SU-DHL-6 (cell line): ENCODE measurements at regions not wholly inside any gene's neighbourhood (a gene's known extent, or its start where the extent isn't known, plus 50 kb on each side); places are given as distances from the start of the nearest gene placed in this dataset.

Source experiments
- H2AFZ ChIP-seq: fragments of 200-600 bp; sonication (generic); 2 replicates; pipeline ENCODE4 v1.6.1; 2014; ENCODE audit warnings: low read depth, mild to moderate bottlenecking, moderate library complexity, mixed read lengths, antibody characterized with exemption, low read length; ENCODE audit not compliant: severe bottlenecking
- H3F3A ChIP-seq: fragments of 200-600 bp; shearing (Covaris generic); 2 replicates; pipeline ENCODE4 v1.6.0; 2016; ENCODE audit warnings: antibody characterized with exemption, mild to moderate bottlenecking; ENCODE audit not compliant: insufficient read depth
- H3K27ac ChIP-seq: fragments of 200-600 bp; sonication (generic); 2 replicates; pipeline ENCODE4 v1.5.1; 2016; ENCODE audit warnings: low read depth, mild to moderate bottlenecking, low read length, moderate library complexity, mixed read lengths
- H3K27me3 ChIP-seq: fragments of 200-600 bp; sonication (generic), shearing (Covaris generic); 2 replicates; pipeline ENCODE4 v1.6.0; 2014; ENCODE audit warnings: mild to moderate bottlenecking, low read length
- H3K36me3 ChIP-seq: fragments of 200-600 bp; sonication (generic); 2 replicates; pipeline ENCODE4 v1.6.1; 2014; ENCODE audit warnings: mild to moderate bottlenecking, low read length, mixed read lengths
- H3K4me2 ChIP-seq: fragments of 300-600, 200-600 bp; shearing (Covaris generic), sonication (generic); 2 replicates; pipeline ENCODE4 v1.6.0; 2014; ENCODE audit warnings: low read length, low read depth, mild to moderate bottlenecking; ENCODE audit not compliant: poor library complexity, severe bottlenecking
- H3K4me3 ChIP-seq: fragments of 200-600 bp; sonication (generic); 2 replicates; pipeline ENCODE4 v1.5.1; 2014; ENCODE audit warnings: antibody characterized with exemption, low read length, mild to moderate bottlenecking, mixed read lengths; ENCODE audit not compliant: insufficient read depth, poor library complexity, severe bottlenecking
- H3K79me2 ChIP-seq: fragments of 200-600 bp; sonication (generic); 2 replicates; pipeline ENCODE4 v1.6.1; 2014; ENCODE audit warnings: mild to moderate bottlenecking, low read length, moderate library complexity; ENCODE audit not compliant: insufficient read depth
- H3K9ac ChIP-seq: fragments of 200-600 bp; sonication (generic); 2 replicates; pipeline ENCODE4 v1.7.0; 2014; ENCODE audit warnings: mild to moderate bottlenecking, low read length
- H3K9me2 ChIP-seq: fragments of 200-600 bp; sonication (generic); replicated peaks from 2 replicates; pipeline ENCODE4 v1.6.1; 2014; ENCODE audit warnings: low read length; ENCODE audit not compliant: insufficient read depth
- H3K9me3 ChIP-seq: fragments of 200-600 bp; sonication (generic); 2 replicates; pipeline ENCODE4 v1.6.1; 2014; ENCODE audit warnings: low read length, mixed read lengths; ENCODE audit not compliant: insufficient read depth
- H4K20me1 ChIP-seq: fragments of 200-600 bp; sonication (generic); 2 replicates; pipeline ENCODE4 v1.6.1; 2014; ENCODE audit warnings: low read depth, mild to moderate bottlenecking, antibody characterized with exemption, low read length, moderate library complexity, mixed read lengths
- EZH2phosphoT487 ChIP-seq: fragments of 200-600 bp; sonication (generic), shearing (Covaris generic); conservative IDR thresholded peaks from 2 replicates; pipeline ENCODE4 v1.6.1; 2018; ENCODE audit warnings: mild to moderate bottlenecking, antibody characterized with exemption, low read length, moderate library complexity, mixed read lengths
- TF ChIP-seq, protein P1 (sequence below): fragments of 200-600 bp; sonication (generic); IDR thresholded peaks from one replicate; pipeline ENCODE4 v1.5.1; 2017; ENCODE audit warnings: antibody characterized with exemption, mild to moderate bottlenecking, low read length, moderate library complexity; ENCODE audit not compliant: insufficient read depth, poor library complexity, severe bottlenecking

DNA sequence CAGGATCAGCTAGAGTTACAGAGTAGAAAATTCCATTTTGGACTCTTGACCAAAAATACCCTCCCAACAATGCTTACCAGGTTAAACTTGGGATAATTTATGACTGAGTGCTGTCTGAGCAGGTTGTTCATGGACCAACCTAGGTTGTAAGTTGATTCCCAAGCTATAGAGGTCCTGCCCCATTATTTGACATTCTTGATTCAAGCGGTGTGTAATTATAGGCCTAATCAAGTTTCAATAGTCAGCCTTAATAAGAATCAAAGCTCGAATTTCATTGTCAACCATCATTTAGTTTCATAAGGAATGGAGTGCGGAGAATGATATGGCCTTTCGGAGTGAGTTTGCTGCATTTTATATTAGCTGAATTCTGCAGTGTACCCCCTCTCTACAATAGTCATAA lies 152.8 kb upstream of the FIGN start:
- no peak for TF ChIP-seq EZH2phosphoT487
- TF ChIP-seq, protein P1, sequence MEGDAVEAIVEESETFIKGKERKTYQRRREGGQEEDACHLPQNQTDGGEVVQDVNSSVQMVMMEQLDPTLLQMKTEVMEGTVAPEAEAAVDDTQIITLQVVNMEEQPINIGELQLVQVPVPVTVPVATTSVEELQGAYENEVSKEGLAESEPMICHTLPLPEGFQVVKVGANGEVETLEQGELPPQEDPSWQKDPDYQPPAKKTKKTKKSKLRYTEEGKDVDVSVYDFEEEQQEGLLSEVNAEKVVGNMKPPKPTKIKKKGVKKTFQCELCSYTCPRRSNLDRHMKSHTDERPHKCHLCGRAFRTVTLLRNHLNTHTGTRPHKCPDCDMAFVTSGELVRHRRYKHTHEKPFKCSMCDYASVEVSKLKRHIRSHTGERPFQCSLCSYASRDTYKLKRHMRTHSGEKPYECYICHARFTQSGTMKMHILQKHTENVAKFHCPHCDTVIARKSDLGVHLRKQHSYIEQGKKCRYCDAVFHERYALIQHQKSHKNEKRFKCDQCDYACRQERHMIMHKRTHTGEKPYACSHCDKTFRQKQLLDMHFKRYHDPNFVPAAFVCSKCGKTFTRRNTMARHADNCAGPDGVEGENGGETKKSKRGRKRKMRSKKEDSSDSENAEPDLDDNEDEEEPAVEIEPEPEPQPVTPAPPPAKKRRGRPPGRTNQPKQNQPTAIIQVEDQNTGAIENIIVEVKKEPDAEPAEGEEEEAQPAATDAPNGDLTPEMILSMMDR, result no peak
- Histone ChIP-seq H3F3A (no peaks in the 10 kb centered on the region), H3K9me2 (no peaks in the 10 kb centered on the region), H4K20me1 (no peaks in the 10 kb centered on the region), H3K27ac (no peak overlapping the region), H3K4me2 (no peak overlapping the region), H3K36me3 (no peaks in the 10 kb centered on the region), H2AFZ (no peak overlapping the region), H3K4me3 (no peak overlapping the region), H3K27me3 (no peaks in the 10 kb centered on the region), H3K79me2 (no peaks in the 10 kb centered on the region), H3K9me3 (no peaks in the 10 kb centered on the region), H3K9ac (no peak overlapping the region)

DNA sequence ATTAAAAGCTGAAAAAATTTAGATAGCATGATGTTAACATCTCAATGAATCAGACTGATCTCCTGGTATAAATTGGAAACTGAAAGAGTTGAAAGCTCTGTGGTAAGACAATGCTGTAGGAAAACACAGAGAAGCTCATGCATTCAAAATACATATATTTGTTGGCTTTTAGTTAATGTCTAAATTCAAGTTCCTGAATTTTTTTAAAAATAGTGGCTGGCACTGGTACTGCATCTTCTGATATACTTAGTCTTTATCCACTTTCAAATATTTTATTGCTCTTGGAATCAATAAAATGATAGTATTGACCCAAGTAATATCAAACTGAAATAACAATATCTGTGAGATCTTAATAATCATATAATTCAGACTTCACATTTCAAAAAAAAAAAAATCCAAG lies 151.4 kb upstream of the FIGN start:
- Histone ChIP-seq H3K4me3 (no peak overlapping the region), H3K9me3 (no peaks in the 10 kb centered on the region), H3K27ac (no peak overlapping the region), H3K4me2 (no peak overlapping the region), H3K9ac (no peak overlapping the region), H3F3A (no peaks in the 10 kb centered on the region), H3K79me2 (no peaks in the 10 kb centered on the region), H3K36me3 (no peaks in the 10 kb centered on the region), H4K20me1 (no peaks in the 10 kb centered on the region), H3K9me2 (no peaks in the 10 kb centered on the region), H3K27me3 (no peaks in the 10 kb centered on the region), H2AFZ (no peak overlapping the region)
- TF ChIP-seq, protein P1, result no peak
- no peak for TF ChIP-seq EZH2phosphoT487

DNA sequence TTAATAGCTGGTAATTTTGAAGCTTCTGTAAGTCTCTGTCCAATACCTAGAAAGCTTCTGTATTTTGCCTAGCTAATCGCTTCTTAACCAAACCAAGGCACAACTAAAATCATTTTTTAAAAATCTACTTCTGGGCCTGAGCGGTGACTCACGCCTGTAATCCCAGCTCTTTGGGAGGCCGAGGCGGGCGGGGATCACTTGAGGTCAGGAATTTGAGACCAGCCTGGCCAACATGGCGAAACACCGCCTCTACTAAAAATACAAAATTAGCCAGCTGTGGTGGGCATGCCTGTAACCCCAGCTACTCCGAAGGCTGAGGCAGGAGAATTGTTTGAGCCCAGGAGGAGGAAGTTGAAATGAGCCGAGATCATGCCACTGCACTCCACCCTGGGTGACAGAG lies 148.6 kb upstream of the FIGN start:
- Histone ChIP-seq H3K36me3 (no peaks in the 10 kb centered on the region), H3K9ac (no peak overlapping the region), H3K9me3 (no peaks in the 10 kb centered on the region), H2AFZ (no peak overlapping the region), H4K20me1 (no peaks in the 10 kb centered on the region), H3K27me3 (no peaks in the 10 kb centered on the region), H3F3A (no peaks in the 10 kb centered on the region), H3K4me3 (no peak overlapping the region), H3K4me2 (no peak overlapping the region), H3K27ac (no peak overlapping the region), H3K9me2 (no peaks in the 10 kb centered on the region), H3K79me2 (no peaks in the 10 kb centered on the region)
- TF ChIP-seq, protein P1, result no peak
- no peak for TF ChIP-seq EZH2phosphoT487

DNA sequence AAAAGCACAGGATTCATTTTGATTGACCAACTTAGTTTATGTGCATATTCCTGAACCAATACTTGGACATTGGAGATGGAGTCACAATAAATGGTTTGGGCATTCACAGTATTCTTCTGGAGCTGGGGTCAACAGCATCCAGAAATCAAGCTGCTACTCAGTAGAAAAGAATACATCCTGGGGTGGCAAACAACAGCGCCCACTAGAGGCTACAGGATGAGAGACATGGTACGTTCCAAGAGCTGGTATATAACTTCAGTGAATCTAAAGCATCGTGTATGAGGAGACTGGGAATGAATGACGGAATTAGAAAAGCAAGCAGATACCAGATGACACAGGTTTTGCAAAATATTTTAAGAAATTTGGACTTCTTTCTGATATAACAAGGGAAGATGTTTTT lies 142.9 kb upstream of the FIGN start:
- Histone ChIP-seq H3K4me2 (no peak overlapping the region), H3K36me3 (no peaks in the 10 kb centered on the region), H3K4me3 (no peak overlapping the region), H3K9me2 (no peaks in the 10 kb centered on the region), H3K9me3 (no peaks in the 10 kb centered on the region), H4K20me1 (no peaks in the 10 kb centered on the region), H3K9ac (no peak overlapping the region), H3K79me2 (no peaks in the 10 kb centered on the region), H3K27me3 (no peaks in the 10 kb centered on the region), H3F3A (no peaks in the 10 kb centered on the region), H2AFZ (no peak overlapping the region), H3K27ac (no peak overlapping the region)
- TF ChIP-seq EZH2phosphoT487, result no peak
- TF ChIP-seq, protein P1, result peak; percentile 24
